ENCODE measurements at regions not wholly inside any gene's neighbourhood (a gene's known extent, or its start where the extent isn't known, plus 50 kb on each side); places are given as distances from the start of the nearest gene placed in this dataset.
"Not testable (repeated sequence)": the region's sequence is repeated elsewhere in the genome, so short reads cannot be mapped to it uniquely, and the experiment has no call there.

DNA sequence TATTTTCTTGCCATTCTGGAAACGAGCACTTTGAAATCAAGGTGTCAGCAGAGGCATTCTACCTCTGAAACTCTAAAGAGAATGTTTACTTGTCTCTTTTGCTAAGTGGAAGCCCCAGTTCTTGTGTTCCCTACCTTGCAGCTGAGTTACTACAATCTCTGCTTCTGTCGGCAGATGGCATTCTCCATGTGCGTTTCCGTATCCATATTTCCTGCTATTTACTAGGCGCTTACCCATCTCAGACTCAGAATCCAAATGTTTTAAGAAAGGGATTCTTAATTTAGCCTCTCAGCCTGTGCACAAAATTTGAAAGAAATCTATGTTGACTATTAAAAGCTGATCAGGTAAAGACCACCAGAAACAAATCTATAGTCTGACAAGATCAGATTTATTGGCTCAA, 221.3 kb upstream of the FTMT start:
- no peaks in the 10 kb centered on the region for H3K36me3 ChIP-seq (ENCODE audit: control insufficient read depth in 2 of 2, insufficient read depth in 2 of 2, low read length in 1 of 2)
- 57% methylated on average over 5 of the region's 5 CpGs for WGBS
- H3K4me3 ChIP-seq (ENCODE audit: low read length in 2 of 2), result no peak overlapping the region
- H3K27ac ChIP-seq (ENCODE audit: low read depth in 1 of 2, low read length in 1 of 2), result no peak overlapping the region
- H3K9me3 ChIP-seq (ENCODE audit: control insufficient read depth in 2 of 2, insufficient read depth in 1 of 2, low read length in 1 of 2), result no peaks in the 10 kb centered on the region
- DNase-seq (ENCODE audit: low read depth in 6 of 9, low spot score in 9 of 9), result no peak
- H3K4me1 ChIP-seq (ENCODE audit: control insufficient read depth in 2 of 2, insufficient read depth in 2 of 2, low read length in 2 of 2), result no peaks in the 10 kb centered on the region
- H3K27me3 ChIP-seq (ENCODE audit: control insufficient read depth in 2 of 2, insufficient read depth in 1 of 2, low read length in 1 of 2), result no peaks in the 10 kb centered on the region

DNA sequence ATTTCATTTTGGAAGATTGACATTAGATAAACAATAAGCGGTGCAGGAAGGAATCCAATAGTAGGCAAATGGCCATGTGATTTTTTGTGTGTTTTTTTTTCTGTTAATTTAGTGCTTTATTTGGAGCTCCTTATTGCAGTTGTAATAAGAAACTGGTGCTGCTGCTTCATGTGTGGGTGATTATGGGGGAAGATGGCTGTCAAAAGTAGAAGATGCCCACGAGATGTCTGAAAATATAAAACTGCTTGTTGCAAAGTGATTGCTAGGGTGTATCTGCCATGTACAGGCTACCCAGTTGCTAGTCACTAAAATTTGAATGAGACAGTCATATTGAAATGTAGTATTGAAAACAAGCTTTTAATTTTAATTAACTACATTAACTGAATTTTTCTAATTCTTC, 216.7 kb upstream of the FTMT start:
- DNase-seq (ENCODE audit: low read depth in 6 of 9, low spot score in 9 of 9), result no peak
- Histone ChIP-seq H3K27ac (ENCODE audit: low read depth in 1 of 2, low read length in 1 of 2) (no peak overlapping the region), H3K9me3 (ENCODE audit: control insufficient read depth in 2 of 2, insufficient read depth in 1 of 2, low read length in 1 of 2) (no peaks in the 10 kb centered on the region), H3K4me3 (ENCODE audit: low read length in 2 of 2) (no peak overlapping the region), H3K27me3 (ENCODE audit: control insufficient read depth in 2 of 2, insufficient read depth in 1 of 2, low read length in 1 of 2) (no peaks in the 10 kb centered on the region), H3K4me1 (ENCODE audit: control insufficient read depth in 2 of 2, insufficient read depth in 2 of 2, low read length in 2 of 2) (no peaks in the 10 kb centered on the region), H3K36me3 (ENCODE audit: control insufficient read depth in 2 of 2, insufficient read depth in 2 of 2, low read length in 1 of 2) (no peaks in the 10 kb centered on the region)
- WGBS, result 91% methylated on average over 2 of the region's 2 CpGs

DNA sequence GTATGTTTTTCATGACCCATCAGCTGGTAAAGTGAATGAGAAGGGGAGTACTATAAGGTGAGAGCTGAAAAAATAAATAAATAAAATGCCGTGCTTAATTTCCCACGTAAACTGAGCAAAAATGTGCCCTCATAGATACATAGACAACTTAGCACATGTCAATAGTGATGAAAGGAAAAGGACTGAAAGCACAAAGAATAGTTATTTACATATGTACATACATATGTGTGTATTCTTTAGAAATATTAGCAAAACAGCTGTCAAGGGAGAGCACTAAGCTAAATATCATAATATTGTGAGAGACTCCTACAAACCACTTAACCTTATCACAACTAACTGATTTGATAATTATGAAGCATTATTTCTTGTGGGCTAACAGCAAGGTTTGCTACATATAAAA, 213.6 kb upstream of the FTMT start:
- H3K27me3 ChIP-seq (ENCODE audit: control insufficient read depth in 2 of 2, insufficient read depth in 1 of 2, low read length in 1 of 2), result no peaks in the 10 kb centered on the region
- DNase-seq (ENCODE audit: low read depth in 6 of 9, low spot score in 9 of 9), result no peak
- no peaks in the 10 kb centered on the region for H3K36me3 ChIP-seq (ENCODE audit: control insufficient read depth in 2 of 2, insufficient read depth in 2 of 2, low read length in 1 of 2)
- H3K27ac ChIP-seq (ENCODE audit: low read depth in 1 of 2, low read length in 1 of 2), result no peak overlapping the region
- H3K9me3 ChIP-seq (ENCODE audit: control insufficient read depth in 2 of 2, insufficient read depth in 1 of 2, low read length in 1 of 2), result no peaks in the 10 kb centered on the region
- WGBS, result 75% methylated on average over 2 of the region's 2 CpGs
- H3K4me3 ChIP-seq (ENCODE audit: low read length in 2 of 2), result no peak overlapping the region
- H3K4me1 ChIP-seq (ENCODE audit: control insufficient read depth in 2 of 2, insufficient read depth in 2 of 2, low read length in 2 of 2), result no peaks in the 10 kb centered on the region

DNA sequence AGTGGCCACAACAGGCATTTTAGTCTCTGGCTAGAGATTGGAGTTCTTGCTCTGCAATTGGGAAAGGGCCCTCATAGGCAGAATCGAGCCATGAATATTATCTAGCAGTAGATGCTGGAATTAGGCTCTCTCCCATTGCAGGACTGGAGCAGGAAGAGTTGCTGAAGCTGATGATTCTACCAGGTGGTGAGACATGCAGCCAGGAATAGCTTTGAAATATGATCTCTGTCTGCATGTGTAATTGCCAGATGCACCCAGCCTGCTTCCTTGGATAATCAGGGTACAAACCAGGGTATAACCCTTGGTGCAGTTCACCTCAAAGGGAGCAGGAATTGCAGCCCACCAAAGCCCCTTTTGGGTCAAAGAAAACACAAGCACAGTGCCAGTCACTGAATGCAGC, 211.4 kb upstream of the FTMT start:
- Histone ChIP-seq H3K27ac (ENCODE audit: low read depth in 1 of 2, low read length in 1 of 2) (no peak overlapping the region), H3K9me3 (ENCODE audit: control insufficient read depth in 2 of 2, insufficient read depth in 1 of 2, low read length in 1 of 2) (no peaks in the 10 kb centered on the region), H3K4me1 (ENCODE audit: control insufficient read depth in 2 of 2, insufficient read depth in 2 of 2, low read length in 2 of 2) (no peaks in the 10 kb centered on the region), H3K4me3 (ENCODE audit: low read length in 2 of 2) (no peak overlapping the region), H3K27me3 (ENCODE audit: control insufficient read depth in 2 of 2, insufficient read depth in 1 of 2, low read length in 1 of 2) (no peaks in the 10 kb centered on the region), H3K36me3 (ENCODE audit: control insufficient read depth in 2 of 2, insufficient read depth in 2 of 2, low read length in 1 of 2) (no peaks in the 10 kb centered on the region)
- 85% methylated on average over 1 of the region's 1 CpG for WGBS
- DNase-seq (ENCODE audit: low read depth in 6 of 9, low spot score in 9 of 9), result no peak

DNA sequence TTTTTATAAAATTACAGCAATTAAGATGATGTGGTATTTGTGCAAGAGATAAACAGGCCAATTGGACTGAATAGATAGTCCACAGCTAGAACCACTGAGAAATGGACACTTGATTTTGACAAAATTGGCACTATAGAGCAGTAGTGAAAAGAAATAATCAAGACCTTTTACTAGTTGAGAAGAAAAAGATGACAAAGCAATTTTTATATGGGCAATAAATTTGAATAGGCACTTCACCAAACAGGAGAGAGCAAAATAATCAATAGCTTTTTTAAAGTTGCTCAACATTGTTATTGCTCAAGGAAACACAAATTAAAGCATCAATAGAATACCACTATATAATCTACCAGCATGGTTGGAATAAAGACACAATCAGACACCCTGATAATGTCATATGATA, 193.5 kb upstream of the FTMT start:
- Histone ChIP-seq H3K27me3 (ENCODE audit: control insufficient read depth in 2 of 2, insufficient read depth in 1 of 2, low read length in 1 of 2) (no peaks in the 10 kb centered on the region), H3K27ac (ENCODE audit: low read depth in 1 of 2, low read length in 1 of 2) (no peak overlapping the region), H3K36me3 (ENCODE audit: control insufficient read depth in 2 of 2, insufficient read depth in 2 of 2, low read length in 1 of 2) (no peaks in the 10 kb centered on the region), H3K4me1 (ENCODE audit: control insufficient read depth in 2 of 2, insufficient read depth in 2 of 2, low read length in 2 of 2) (no peaks in the 10 kb centered on the region), H3K4me3 (ENCODE audit: low read length in 2 of 2) (no peak overlapping the region), H3K9me3 (ENCODE audit: control insufficient read depth in 2 of 2, insufficient read depth in 1 of 2, low read length in 1 of 2) (peaks cover 0 to 7% of the 10 kb centered on the region in 2 donors)
- no peak for DNase-seq (ENCODE audit: low read depth in 6 of 9, low spot score in 9 of 9)

DNA sequence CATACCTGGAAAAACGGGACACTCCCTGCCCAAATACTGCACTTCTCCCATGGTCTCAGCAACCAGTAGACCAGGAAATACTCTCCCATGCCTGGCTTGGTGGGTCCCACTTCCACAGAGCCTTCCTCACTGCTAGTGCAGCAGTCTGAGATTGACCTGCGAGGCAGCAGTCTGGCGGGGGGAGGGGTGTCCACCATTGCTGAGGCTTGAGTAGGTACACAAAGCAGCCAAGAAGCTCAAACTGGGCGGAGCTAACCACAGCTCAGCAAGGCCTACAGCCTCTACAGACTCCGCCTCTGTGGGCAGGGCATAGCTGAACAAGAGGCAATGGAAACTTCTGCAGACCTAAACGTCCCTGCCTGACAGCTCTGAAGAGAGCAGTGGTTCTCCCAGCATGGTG, 191.5 kb upstream of the FTMT start:
- Histone ChIP-seq H3K36me3 (ENCODE audit: control insufficient read depth in 2 of 2, insufficient read depth in 2 of 2, low read length in 1 of 2) (no peaks in the 10 kb centered on the region), H3K9me3 (ENCODE audit: control insufficient read depth in 2 of 2, insufficient read depth in 1 of 2, low read length in 1 of 2) (peaks cover 0 to 7% of the 10 kb centered on the region in 2 donors), H3K4me1 (ENCODE audit: control insufficient read depth in 2 of 2, insufficient read depth in 2 of 2, low read length in 2 of 2) (no peaks in the 10 kb centered on the region), H3K27me3 (ENCODE audit: control insufficient read depth in 2 of 2, insufficient read depth in 1 of 2, low read length in 1 of 2) (no peaks in the 10 kb centered on the region), H3K4me3 (ENCODE audit: low read length in 2 of 2) (no peak overlapping the region), H3K27ac (ENCODE audit: low read depth in 1 of 2, low read length in 1 of 2) (no peak overlapping the region)
- WGBS, result 91% methylated on average over 6 of the region's 6 CpGs
- no peak for DNase-seq (ENCODE audit: low read depth in 6 of 9, low spot score in 9 of 9)

DNA sequence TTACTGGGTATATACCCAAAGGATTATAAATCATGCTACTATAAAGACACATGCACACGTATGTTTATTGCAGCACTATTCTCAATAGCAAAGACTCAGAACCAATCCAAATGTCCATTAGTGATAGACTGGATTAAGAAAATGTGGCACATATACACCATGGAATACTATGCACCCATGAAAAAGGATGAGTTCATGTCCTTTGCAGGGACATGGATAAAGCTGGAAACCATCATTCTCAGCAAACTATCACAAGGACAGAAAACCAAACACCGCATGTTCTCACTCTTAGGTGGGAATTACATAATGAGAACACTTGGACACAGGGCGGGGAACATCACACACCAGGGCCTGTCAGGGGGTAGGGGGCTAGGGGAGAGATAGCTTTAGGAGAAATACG, 186.1 kb upstream of the FTMT start:
- not testable (repeated sequence) for H3K27ac ChIP-seq (ENCODE audit: low read depth in 1 of 2, low read length in 1 of 2); DNase-seq (ENCODE audit: low read depth in 6 of 9, low spot score in 9 of 9); H3K4me3 ChIP-seq (ENCODE audit: low read length in 2 of 2); H3K27me3 ChIP-seq (ENCODE audit: control insufficient read depth in 2 of 2, insufficient read depth in 1 of 2, low read length in 1 of 2); H3K4me1 ChIP-seq (ENCODE audit: control insufficient read depth in 2 of 2, insufficient read depth in 2 of 2, low read length in 2 of 2); H3K36me3 ChIP-seq (ENCODE audit: control insufficient read depth in 2 of 2, insufficient read depth in 2 of 2, low read length in 1 of 2); H3K9me3 ChIP-seq (ENCODE audit: control insufficient read depth in 2 of 2, insufficient read depth in 1 of 2, low read length in 1 of 2)
- WGBS, result 95% methylated on average over 4 of the region's 4 CpGs

DNA sequence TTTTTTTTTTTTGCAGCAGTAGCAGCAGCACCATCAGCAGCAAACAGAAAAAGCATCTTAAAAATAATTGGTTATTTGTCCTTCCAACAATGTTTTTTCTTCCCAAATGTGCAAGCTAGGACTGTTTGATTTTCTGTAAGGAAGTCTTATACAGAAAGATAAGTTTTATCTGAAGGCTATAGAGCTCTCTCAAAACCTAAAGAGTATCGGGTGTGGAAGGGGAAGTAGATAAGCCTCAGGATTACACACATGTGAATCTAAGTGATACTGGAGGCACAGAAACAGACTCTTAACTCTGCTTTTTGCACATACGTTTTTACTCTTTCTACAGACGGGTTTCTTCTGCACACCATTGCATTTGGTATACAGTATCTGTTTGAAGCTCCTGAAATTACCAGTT, 184.4 kb upstream of the FTMT start:
- H3K9me3 ChIP-seq (ENCODE audit: control insufficient read depth in 2 of 2, insufficient read depth in 1 of 2, low read length in 1 of 2), result peaks cover 0 to 4% of the 10 kb centered on the region in 2 donors
- H3K4me1 ChIP-seq (ENCODE audit: control insufficient read depth in 2 of 2, insufficient read depth in 2 of 2, low read length in 2 of 2), result no peaks in the 10 kb centered on the region
- DNase-seq (ENCODE audit: low read depth in 6 of 9, low spot score in 9 of 9), result no peak
- H3K27me3 ChIP-seq (ENCODE audit: control insufficient read depth in 2 of 2, insufficient read depth in 1 of 2, low read length in 1 of 2), result no peaks in the 10 kb centered on the region
- 7% methylated on average over 3 of the region's 3 CpGs for WGBS
- no peak overlapping the region for H3K27ac ChIP-seq (ENCODE audit: low read depth in 1 of 2, low read length in 1 of 2)
- H3K4me3 ChIP-seq (ENCODE audit: low read length in 2 of 2), result no peak overlapping the region
- no peaks in the 10 kb centered on the region for H3K36me3 ChIP-seq (ENCODE audit: control insufficient read depth in 2 of 2, insufficient read depth in 2 of 2, low read length in 1 of 2)

DNA sequence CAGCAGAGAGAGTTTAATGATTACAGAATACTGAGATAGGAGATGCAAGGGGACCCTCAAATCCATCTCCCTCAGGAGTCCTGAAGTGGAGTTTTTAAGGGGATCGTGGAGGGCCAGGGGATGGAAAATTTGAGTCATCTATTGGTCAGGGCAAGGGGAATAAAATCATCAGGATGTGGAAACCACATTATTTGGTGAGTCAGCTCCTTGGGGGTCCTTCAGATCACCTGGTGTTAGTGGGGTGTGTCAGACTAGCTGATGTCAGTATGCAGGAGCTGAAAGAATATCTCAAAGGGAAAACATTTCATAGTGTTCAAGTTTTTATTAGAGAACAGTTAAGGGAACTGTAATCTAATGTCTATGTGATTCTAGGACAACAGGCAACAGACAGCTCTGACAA, 183.0 kb upstream of the FTMT start:
- Histone ChIP-seq H3K4me3 (ENCODE audit: low read length in 2 of 2) (no peak overlapping the region), H3K9me3 (ENCODE audit: control insufficient read depth in 2 of 2, insufficient read depth in 1 of 2, low read length in 1 of 2) (peaks cover 0 to 4% of the 10 kb centered on the region in 2 donors), H3K36me3 (ENCODE audit: control insufficient read depth in 2 of 2, insufficient read depth in 2 of 2, low read length in 1 of 2) (no peaks in the 10 kb centered on the region), H3K27me3 (ENCODE audit: control insufficient read depth in 2 of 2, insufficient read depth in 1 of 2, low read length in 1 of 2) (no peaks in the 10 kb centered on the region), H3K27ac (ENCODE audit: low read depth in 1 of 2, low read length in 1 of 2) (no peak overlapping the region), H3K4me1 (ENCODE audit: control insufficient read depth in 2 of 2, insufficient read depth in 2 of 2, low read length in 2 of 2) (no peaks in the 10 kb centered on the region)
- DNase-seq (ENCODE audit: low read depth in 6 of 9, low spot score in 9 of 9), result no peak
- 23% methylated on average over 1 of the region's 1 CpG for WGBS

DNA sequence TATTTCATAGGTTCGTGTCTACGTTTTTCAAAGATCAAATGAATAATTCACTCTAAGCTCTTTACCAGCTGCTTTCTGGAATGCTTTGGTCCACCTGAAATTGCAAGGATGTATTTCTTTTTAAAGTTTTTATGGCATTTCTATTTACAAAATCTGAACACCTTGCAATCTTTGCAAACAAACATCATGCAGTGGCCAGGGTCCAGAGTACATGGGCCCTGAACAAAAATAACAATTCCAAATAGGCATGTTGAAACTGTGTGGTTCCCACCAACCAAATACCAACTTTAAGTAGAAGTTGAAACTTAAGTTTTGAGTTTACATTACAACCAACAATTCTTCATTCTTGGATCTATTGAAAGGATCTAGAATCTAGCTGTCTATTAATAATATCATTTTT, 180.1 kb upstream of the FTMT start:
- H3K4me3 ChIP-seq (ENCODE audit: low read length in 2 of 2), result no peak overlapping the region

More for the DNA sequence above, 180.1 kb upstream of the FTMT start:
- Histone ChIP-seq H3K4me1 (ENCODE audit: control insufficient read depth in 2 of 2, insufficient read depth in 2 of 2, low read length in 2 of 2) (no peaks in the 10 kb centered on the region), H3K36me3 (ENCODE audit: control insufficient read depth in 2 of 2, insufficient read depth in 2 of 2, low read length in 1 of 2) (no peaks in the 10 kb centered on the region), H3K9me3 (ENCODE audit: control insufficient read depth in 2 of 2, insufficient read depth in 1 of 2, low read length in 1 of 2) (peaks cover 0 to under 1% of the 10 kb centered on the region in 2 donors), H3K27ac (ENCODE audit: low read depth in 1 of 2, low read length in 1 of 2) (no peak overlapping the region), H3K27me3 (ENCODE audit: control insufficient read depth in 2 of 2, insufficient read depth in 1 of 2, low read length in 1 of 2) (no peaks in the 10 kb centered on the region)
- DNase-seq (ENCODE audit: low read depth in 6 of 9, low spot score in 9 of 9), result no peak
- WGBS, result 91% methylated on average over 2 of the region's 2 CpGs

Data from thymus (tissue), 11 donors.